ENCODE measurements at regions not wholly inside any gene's neighbourhood (a gene's known extent, or its start where the extent isn't known, plus 50 kb on each side); places are given as distances from the start of the nearest gene placed in this dataset.
"Not testable (repeated sequence)": the region's sequence is repeated elsewhere in the genome, so short reads cannot be mapped to it uniquely, and the experiment has no call there.

DNA sequence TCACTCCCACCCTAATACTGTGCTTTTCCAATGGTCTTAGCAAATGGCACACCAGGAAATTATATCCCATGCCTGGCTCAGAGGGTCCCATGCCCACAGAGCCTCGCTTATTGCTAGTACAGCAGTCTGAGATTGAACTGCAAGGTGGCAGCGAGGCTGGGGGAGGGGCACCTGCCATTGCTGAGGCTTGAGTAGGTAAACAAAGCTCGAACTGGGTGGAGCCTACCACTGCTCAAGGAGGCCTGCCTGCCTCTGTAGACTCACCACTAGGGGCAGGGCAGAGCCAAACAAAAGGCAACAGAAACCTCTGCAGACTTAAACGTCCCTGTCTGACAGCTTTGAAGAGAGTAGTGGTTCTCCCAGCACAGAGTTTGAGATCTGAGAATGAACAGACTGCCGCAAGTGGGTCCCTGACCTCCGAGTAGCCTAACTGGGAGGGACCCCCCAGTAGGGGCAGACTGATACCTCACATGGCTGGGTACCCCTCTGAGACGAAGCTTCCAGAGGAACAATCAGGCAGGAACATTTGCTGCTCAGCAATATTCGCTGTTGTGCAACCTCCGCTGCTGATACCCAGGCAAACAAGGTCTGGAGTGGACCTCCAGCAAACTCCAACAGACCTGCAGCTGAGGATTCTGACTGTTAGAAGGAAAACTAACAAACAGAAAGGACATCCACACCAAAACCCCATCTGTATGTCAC, 150.7 kb upstream of the FOXA2 start:
- H3K9me2 ChIP-seq (ENCODE audit: insufficient read depth, low read length); H2AFZ ChIP-seq (ENCODE audit: low read depth, low read length); H3K4me2 ChIP-seq (ENCODE audit: low read length): not testable (repeated sequence)

DNA sequence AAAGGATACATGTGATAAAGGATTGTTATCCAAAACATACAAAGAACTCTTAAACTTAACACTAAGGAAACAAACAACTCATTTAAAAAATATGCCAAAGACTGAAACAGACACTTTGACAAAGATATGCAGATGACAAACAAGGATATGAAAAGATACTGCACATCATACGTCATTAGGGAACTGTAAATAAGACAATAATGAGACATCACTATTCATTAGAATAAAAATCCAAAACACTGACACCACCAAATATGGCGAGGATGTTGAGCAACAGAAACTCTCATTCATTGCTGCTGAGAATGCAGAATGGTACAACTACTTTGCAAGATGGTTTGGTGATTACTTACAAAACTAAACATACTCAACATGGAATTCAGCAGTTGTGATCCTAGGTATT, 156.5 kb upstream of the FOXA2 start:
- H3K9me2 ChIP-seq (ENCODE audit: insufficient read depth, low read length): no peaks in the 10 kb centered on the region

More for the DNA sequence above, 150.7 kb upstream of the FOXA2 start:
- H3F3A ChIP-seq (ENCODE audit: insufficient read depth, low read length, poor library complexity, severe bottlenecking); H3K27me3 ChIP-seq (ENCODE audit: insufficient read depth, low read depth, low read length); H3K27ac ChIP-seq (ENCODE audit: low read length); H3K36me3 ChIP-seq (ENCODE audit: insufficient read depth, low read length); H4K20me1 ChIP-seq (ENCODE audit: insufficient read depth); H3K9ac ChIP-seq (ENCODE audit: low read length); H3K79me2 ChIP-seq (replicated peaks; ENCODE audit: insufficient read depth, low read length); H3K4me3 ChIP-seq (ENCODE audit: low read length); H3K9me3 ChIP-seq (ENCODE audit: low read length): not testable (repeated sequence)

More for the DNA sequence above, 156.5 kb upstream of the FOXA2 start:
- Histone ChIP-seq H3F3A (ENCODE audit: insufficient read depth, low read length, poor library complexity, severe bottlenecking) (no peaks in the 10 kb centered on the region), H3K9ac (ENCODE audit: low read length) (no peak overlapping the region), H3K79me2 (replicated peaks; ENCODE audit: insufficient read depth, low read length) (no peaks in the 10 kb centered on the region), H3K36me3 (ENCODE audit: insufficient read depth, low read length) (no peaks in the 10 kb centered on the region), H3K27ac (ENCODE audit: low read length) (no peak overlapping the region), H4K20me1 (ENCODE audit: insufficient read depth) (no peaks in the 10 kb centered on the region), H3K27me3 (ENCODE audit: insufficient read depth, low read depth, low read length) (no peaks in the 10 kb centered on the region), H3K4me2 (ENCODE audit: low read length) (no peak overlapping the region), H2AFZ (ENCODE audit: low read depth, low read length) (no peak overlapping the region), H3K9me3 (ENCODE audit: low read length) (no peaks in the 10 kb centered on the region), H3K4me3 (ENCODE audit: low read length) (no peak overlapping the region)
- no peak for TF ChIP-seq SMC3 (conservative IDR thresholded peaks at IDR 0.05; ENCODE audit: poor library complexity)
- TF ChIP-seq, protein P1, sequence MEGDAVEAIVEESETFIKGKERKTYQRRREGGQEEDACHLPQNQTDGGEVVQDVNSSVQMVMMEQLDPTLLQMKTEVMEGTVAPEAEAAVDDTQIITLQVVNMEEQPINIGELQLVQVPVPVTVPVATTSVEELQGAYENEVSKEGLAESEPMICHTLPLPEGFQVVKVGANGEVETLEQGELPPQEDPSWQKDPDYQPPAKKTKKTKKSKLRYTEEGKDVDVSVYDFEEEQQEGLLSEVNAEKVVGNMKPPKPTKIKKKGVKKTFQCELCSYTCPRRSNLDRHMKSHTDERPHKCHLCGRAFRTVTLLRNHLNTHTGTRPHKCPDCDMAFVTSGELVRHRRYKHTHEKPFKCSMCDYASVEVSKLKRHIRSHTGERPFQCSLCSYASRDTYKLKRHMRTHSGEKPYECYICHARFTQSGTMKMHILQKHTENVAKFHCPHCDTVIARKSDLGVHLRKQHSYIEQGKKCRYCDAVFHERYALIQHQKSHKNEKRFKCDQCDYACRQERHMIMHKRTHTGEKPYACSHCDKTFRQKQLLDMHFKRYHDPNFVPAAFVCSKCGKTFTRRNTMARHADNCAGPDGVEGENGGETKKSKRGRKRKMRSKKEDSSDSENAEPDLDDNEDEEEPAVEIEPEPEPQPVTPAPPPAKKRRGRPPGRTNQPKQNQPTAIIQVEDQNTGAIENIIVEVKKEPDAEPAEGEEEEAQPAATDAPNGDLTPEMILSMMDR (IDR thresholded peaks at IDR 0.05; ENCODE audit: poor library complexity, severe bottlenecking): no peak
- TF ChIP-seq EZH2 (IDR thresholded peaks at IDR 0.05; ENCODE audit: borderline replicate concordance, insufficient read depth, low read length, poor library complexity, severe bottlenecking): no peak
- no peak for TF ChIP-seq TAF1 (IDR thresholded peaks at IDR 0.05; ENCODE audit: low read depth)
- TF ChIP-seq, protein P2, sequence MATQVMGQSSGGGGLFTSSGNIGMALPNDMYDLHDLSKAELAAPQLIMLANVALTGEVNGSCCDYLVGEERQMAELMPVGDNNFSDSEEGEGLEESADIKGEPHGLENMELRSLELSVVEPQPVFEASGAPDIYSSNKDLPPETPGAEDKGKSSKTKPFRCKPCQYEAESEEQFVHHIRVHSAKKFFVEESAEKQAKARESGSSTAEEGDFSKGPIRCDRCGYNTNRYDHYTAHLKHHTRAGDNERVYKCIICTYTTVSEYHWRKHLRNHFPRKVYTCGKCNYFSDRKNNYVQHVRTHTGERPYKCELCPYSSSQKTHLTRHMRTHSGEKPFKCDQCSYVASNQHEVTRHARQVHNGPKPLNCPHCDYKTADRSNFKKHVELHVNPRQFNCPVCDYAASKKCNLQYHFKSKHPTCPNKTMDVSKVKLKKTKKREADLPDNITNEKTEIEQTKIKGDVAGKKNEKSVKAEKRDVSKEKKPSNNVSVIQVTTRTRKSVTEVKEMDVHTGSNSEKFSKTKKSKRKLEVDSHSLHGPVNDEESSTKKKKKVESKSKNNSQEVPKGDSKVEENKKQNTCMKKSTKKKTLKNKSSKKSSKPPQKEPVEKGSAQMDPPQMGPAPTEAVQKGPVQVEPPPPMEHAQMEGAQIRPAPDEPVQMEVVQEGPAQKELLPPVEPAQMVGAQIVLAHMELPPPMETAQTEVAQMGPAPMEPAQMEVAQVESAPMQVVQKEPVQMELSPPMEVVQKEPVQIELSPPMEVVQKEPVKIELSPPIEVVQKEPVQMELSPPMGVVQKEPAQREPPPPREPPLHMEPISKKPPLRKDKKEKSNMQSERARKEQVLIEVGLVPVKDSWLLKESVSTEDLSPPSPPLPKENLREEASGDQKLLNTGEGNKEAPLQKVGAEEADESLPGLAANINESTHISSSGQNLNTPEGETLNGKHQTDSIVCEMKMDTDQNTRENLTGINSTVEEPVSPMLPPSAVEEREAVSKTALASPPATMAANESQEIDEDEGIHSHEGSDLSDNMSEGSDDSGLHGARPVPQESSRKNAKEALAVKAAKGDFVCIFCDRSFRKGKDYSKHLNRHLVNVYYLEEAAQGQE (IDR thresholded peaks at IDR 0.05; ENCODE audit: borderline replicate concordance): no peak
- no peak for TF ChIP-seq MXI1 (conservative IDR thresholded peaks at IDR 0.05; ENCODE audit: poor library complexity, severe bottlenecking)
- no peak for TF ChIP-seq POLR2AphosphoS5 (IDR thresholded peaks at IDR 0.05)
- no peak for TF ChIP-seq RAD21 (conservative IDR thresholded peaks at IDR 0.05)
- no peak for TF ChIP-seq EP300 (conservative IDR thresholded peaks at IDR 0.05; ENCODE audit: poor library complexity, severe bottlenecking)

Data from neural cell (in vitro differentiated cells).